Loucy (cell line): ENCODE measurements at regions not wholly inside any gene's neighbourhood (a gene's known extent, or its start where the extent isn't known, plus 50 kb on each side); places are given as distances from the start of the nearest gene placed in this dataset.

Source experiments
- H2AFZ ChIP-seq: fragments of 200-600 bp; sonication (generic); 2 replicates; pipeline ENCODE4 v1.6.0; 2016; ENCODE audit warnings: antibody characterized with exemption, mild to moderate bottlenecking, low read length, moderate library complexity
- H3F3A ChIP-seq: fragments of 200-600 bp; 2 replicates; pipeline ENCODE4 v1.6.0; 2016; ENCODE audit warnings: antibody characterized with exemption, low read depth, mild to moderate bottlenecking
- H3K27me3 ChIP-seq: fragments of 200-600 bp; sonication (generic); 2 replicates; pipeline ENCODE4 v1.6.1; 2014; ENCODE audit warnings: low read length, mild to moderate bottlenecking; ENCODE audit not compliant: insufficient read depth, poor library complexity, severe bottlenecking
- H3K36me3 ChIP-seq: fragments of 200-600 bp; sonication (generic); 2 replicates; pipeline ENCODE4 v1.6.1; 2016; ENCODE audit warnings: low read length; ENCODE audit not compliant: insufficient read depth
- H3K4me1 ChIP-seq: fragments of 200-600 bp; sonication (generic); 2 replicates; pipeline ENCODE4 v1.5.1; 2014; ENCODE audit warnings: low read length, mild to moderate bottlenecking; ENCODE audit not compliant: insufficient read depth, poor library complexity, severe bottlenecking
- H3K4me2 ChIP-seq: fragments of 200-600 bp; sonication (generic); 2 replicates; pipeline ENCODE4 v1.6.0; 2014; ENCODE audit warnings: antibody characterized with exemption, low read length, low read depth, mild to moderate bottlenecking; ENCODE audit not compliant: poor library complexity, severe bottlenecking
- H3K4me3 ChIP-seq: fragments of 200-600 bp; sonication (generic); 2 replicates; pipeline ENCODE4 v1.5.1; 2014; ENCODE audit warnings: low read length, mild to moderate bottlenecking, mixed read lengths; ENCODE audit not compliant: poor library complexity, severe bottlenecking
- H3K79me2 ChIP-seq: fragments of 200-600 bp; sonication (generic); 2 replicates; pipeline ENCODE4 v1.6.1; 2014; ENCODE audit warnings: low read length; ENCODE audit not compliant: insufficient read depth
- H3K9ac ChIP-seq: fragments of 200-600 bp; sonication (generic); 2 replicates; pipeline ENCODE4 v1.6.0; 2014; ENCODE audit warnings: mild to moderate bottlenecking, low read depth, low read length, moderate library complexity; ENCODE audit not compliant: poor library complexity, severe bottlenecking
- H3K9me2 ChIP-seq: fragments of 200-600 bp; sonication (generic); replicated peaks from 2 replicates; pipeline ENCODE4 v1.6.1; 2016; ENCODE audit warnings: low read depth, low read length, mixed read lengths
- H3K9me3 ChIP-seq: fragments of 200-600 bp; sonication (generic); 2 replicates; pipeline ENCODE4 v1.6.1; 2014; ENCODE audit warnings: mild to moderate bottlenecking, antibody characterized with exemption, low read length, low read depth; ENCODE audit not compliant: insufficient read depth
- H4K20me1 ChIP-seq: fragments of 200-600 bp; sonication (generic); 2 replicates; pipeline ENCODE4 v1.6.0; 2014; ENCODE audit warnings: antibody characterized with exemption, low read length, mild to moderate bottlenecking; ENCODE audit not compliant: insufficient read depth, poor library complexity, severe bottlenecking
- CTCF ChIP-seq: fragments of 200-600 bp; sonication (generic); conservative IDR thresholded peaks from 2 replicates; pipeline ENCODE4 v1.5.1; 2014; ENCODE audit warnings: mild to moderate bottlenecking, antibody characterized with exemption, low read length
- EZH2phosphoT487 ChIP-seq: fragments of 200-600 bp; IDR thresholded peaks from 2 replicates; pipeline ENCODE4 v1.6.1; 2018; ENCODE audit warnings: antibody characterized with exemption, mild to moderate bottlenecking, moderate library complexity, borderline replicate concordance

- Histone ChIP-seq H3K9me2 (no peaks in the 10 kb centered on the region), H2AFZ (no peak overlapping the region), H3K4me1 (no peaks in the 10 kb centered on the region), H3K36me3 (no peaks in the 10 kb centered on the region), H3K9ac (no peak overlapping the region), H3K9me3 (no peaks in the 10 kb centered on the region), H3K4me3 (no peak overlapping the region), H4K20me1 (no peaks in the 10 kb centered on the region), H3K27me3 (no peaks in the 10 kb centered on the region), H3K4me2 (no peak overlapping the region), H3K79me2 (no peaks in the 10 kb centered on the region), H3F3A (no peaks in the 10 kb centered on the region)
- TF ChIP-seq CTCF (no peak), EZH2phosphoT487 (no peak)
Observed at GRCh38 chr3:81198216-81198615, 563.2 kb downstream of the GBE1 start.

GRCh38 chr3:81197386-81197785 lies 564.1 kb downstream of the GBE1 start:
- Histone ChIP-seq H3K36me3 (no peaks in the 10 kb centered on the region), H3F3A (no peaks in the 10 kb centered on the region), H3K9ac (no peak overlapping the region), H3K27me3 (no peaks in the 10 kb centered on the region), H3K4me2 (no peak overlapping the region), H3K4me3 (no peak overlapping the region), H2AFZ (no peak overlapping the region), H3K79me2 (no peaks in the 10 kb centered on the region), H3K9me2 (no peaks in the 10 kb centered on the region), H3K4me1 (no peaks in the 10 kb centered on the region), H4K20me1 (no peaks in the 10 kb centered on the region), H3K9me3 (no peaks in the 10 kb centered on the region)
- TF ChIP-seq CTCF (no peak), EZH2phosphoT487 (no peak)

GRCh38 chr3:81195478-81195877 lies 566.0 kb downstream of the GBE1 start:
- Histone ChIP-seq H2AFZ (no peak overlapping the region), H3K4me2 (no peak overlapping the region), H4K20me1 (no peaks in the 10 kb centered on the region), H3F3A (no peaks in the 10 kb centered on the region), H3K36me3 (no peaks in the 10 kb centered on the region), H3K27me3 (no peaks in the 10 kb centered on the region), H3K9me2 (no peaks in the 10 kb centered on the region), H3K9me3 (no peaks in the 10 kb centered on the region), H3K79me2 (no peaks in the 10 kb centered on the region), H3K4me3 (no peak overlapping the region), H3K9ac (no peak overlapping the region), H3K4me1 (no peaks in the 10 kb centered on the region)
- TF ChIP-seq CTCF (no peak), EZH2phosphoT487 (no peak)
